Lower leg skin (tissue), 3 donors: ENCODE measurements at regions not wholly inside any gene's neighbourhood (a gene's known extent, or its start where the extent isn't known, plus 50 kb on each side); places are given as distances from the start of the nearest gene placed in this dataset.

Experiments used
- POLR2A ChIP-seq, 2 donors: fragments of 450-650 bp; IDR thresholded peaks; one replicate each; pipeline ENCODE4 v1.6.1; 2016 to 2017; ENCODE audit warnings: antibody characterized with exemption in 2 of 2, mild to moderate bottlenecking in 1 of 2, moderate library complexity in 1 of 2
- TF ChIP-seq, protein P1 (sequence below), 3 donors: fragments of 450-650 bp; IDR thresholded peaks; one replicate each; pipeline ENCODE4 v1.5.1; 2016; ENCODE audit warnings: antibody characterized with exemption in 3 of 3, mild to moderate bottlenecking in 3 of 3, moderate library complexity in 2 of 3

DNA sequence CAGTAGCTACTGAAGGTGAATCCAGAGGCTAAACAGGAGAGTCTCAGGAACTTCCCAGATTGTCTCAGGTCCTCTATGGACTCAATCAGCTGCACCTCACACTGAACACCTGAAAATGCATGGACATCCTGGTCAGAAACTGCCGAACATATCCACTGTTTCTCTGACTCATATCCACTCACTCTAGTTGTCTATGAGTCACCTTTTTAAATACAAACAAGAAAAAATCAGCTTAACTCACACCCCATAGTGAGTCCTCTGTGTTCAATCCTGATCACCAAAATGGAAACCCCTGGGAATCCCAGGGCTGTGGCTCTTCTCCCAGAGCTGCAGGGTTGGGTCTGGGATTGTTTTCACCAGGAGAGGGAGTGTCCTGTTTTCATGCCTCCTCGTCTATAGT is 556.7 kb downstream of the TMEM121 start:
- TF ChIP-seq POLR2A (IDR thresholded peaks at IDR 0.05), result no peak
- TF ChIP-seq, protein P1, sequence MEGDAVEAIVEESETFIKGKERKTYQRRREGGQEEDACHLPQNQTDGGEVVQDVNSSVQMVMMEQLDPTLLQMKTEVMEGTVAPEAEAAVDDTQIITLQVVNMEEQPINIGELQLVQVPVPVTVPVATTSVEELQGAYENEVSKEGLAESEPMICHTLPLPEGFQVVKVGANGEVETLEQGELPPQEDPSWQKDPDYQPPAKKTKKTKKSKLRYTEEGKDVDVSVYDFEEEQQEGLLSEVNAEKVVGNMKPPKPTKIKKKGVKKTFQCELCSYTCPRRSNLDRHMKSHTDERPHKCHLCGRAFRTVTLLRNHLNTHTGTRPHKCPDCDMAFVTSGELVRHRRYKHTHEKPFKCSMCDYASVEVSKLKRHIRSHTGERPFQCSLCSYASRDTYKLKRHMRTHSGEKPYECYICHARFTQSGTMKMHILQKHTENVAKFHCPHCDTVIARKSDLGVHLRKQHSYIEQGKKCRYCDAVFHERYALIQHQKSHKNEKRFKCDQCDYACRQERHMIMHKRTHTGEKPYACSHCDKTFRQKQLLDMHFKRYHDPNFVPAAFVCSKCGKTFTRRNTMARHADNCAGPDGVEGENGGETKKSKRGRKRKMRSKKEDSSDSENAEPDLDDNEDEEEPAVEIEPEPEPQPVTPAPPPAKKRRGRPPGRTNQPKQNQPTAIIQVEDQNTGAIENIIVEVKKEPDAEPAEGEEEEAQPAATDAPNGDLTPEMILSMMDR (IDR thresholded peaks at IDR 0.05), result no peak
